ENCODE measurements at regions not wholly inside any gene's neighbourhood (a gene's known extent, or its start where the extent isn't known, plus 50 kb on each side); places are given as distances from the start of the nearest gene placed in this dataset.

DNA sequence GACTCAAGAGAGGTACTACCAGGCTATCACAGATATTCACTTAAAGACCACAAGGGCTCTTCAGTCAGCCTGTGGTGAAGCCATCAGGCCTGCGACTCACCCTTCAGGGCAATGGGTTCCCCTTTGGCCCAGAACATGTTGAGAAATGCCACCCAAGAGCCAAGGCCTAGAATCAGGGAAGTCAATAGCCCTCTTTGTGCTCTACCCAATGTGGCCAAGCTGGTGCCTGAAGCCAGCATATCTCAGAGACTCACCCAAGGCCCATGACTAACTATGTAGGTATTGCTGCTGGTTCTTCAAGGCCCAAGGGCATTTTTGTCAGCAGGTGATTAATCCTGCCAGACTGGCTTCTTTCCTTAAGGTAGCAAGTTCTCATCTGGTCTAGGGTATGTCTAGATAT is 338.9 kb upstream of the SETBP1 start:
- TF ChIP-seq, protein P1, sequence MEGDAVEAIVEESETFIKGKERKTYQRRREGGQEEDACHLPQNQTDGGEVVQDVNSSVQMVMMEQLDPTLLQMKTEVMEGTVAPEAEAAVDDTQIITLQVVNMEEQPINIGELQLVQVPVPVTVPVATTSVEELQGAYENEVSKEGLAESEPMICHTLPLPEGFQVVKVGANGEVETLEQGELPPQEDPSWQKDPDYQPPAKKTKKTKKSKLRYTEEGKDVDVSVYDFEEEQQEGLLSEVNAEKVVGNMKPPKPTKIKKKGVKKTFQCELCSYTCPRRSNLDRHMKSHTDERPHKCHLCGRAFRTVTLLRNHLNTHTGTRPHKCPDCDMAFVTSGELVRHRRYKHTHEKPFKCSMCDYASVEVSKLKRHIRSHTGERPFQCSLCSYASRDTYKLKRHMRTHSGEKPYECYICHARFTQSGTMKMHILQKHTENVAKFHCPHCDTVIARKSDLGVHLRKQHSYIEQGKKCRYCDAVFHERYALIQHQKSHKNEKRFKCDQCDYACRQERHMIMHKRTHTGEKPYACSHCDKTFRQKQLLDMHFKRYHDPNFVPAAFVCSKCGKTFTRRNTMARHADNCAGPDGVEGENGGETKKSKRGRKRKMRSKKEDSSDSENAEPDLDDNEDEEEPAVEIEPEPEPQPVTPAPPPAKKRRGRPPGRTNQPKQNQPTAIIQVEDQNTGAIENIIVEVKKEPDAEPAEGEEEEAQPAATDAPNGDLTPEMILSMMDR (IDR thresholded peaks at IDR 0.05; ENCODE audit: insufficient read depth, low read depth, low read length), result no peak
- TF ChIP-seq EZH2 (IDR thresholded peaks at IDR 0.05; ENCODE audit: insufficient read depth, low read length), result no peak
